Endothelial cell of umbilical vein (primary cell): ENCODE measurements at regions not wholly inside any gene's neighbourhood (a gene's known extent, or its start where the extent isn't known, plus 50 kb on each side); places are given as distances from the start of the nearest gene placed in this dataset.

Experiments used
- CTCF ChIP-seq, 2 donors: IDR thresholded peaks; 1 replicate in 1 of 2; 2 replicates in 1 of 2; pipeline ENCODE4 v1.5.1; 2011; ENCODE audit warnings: low read length in 2 of 2, mild to moderate bottlenecking in 2 of 2, moderate library complexity in 2 of 2, control low read depth in 1 of 2, inconsistent platforms in 1 of 2, low read depth in 1 of 2; ENCODE audit not compliant: insufficient read depth in 1 of 2; ENCODE audit errors: extremely low read depth in 1 of 2
- EZH2 ChIP-seq: IDR thresholded peaks from 2 replicates; pipeline ENCODE4 v1.6.1; 2012; ENCODE audit warnings: borderline replicate concordance, low read depth, mild to moderate bottlenecking, moderate library complexity, low read length, inconsistent platforms; ENCODE audit not compliant: severe bottlenecking
- FOS ChIP-seq: IDR thresholded peaks from 2 replicates; pipeline ENCODE4 v1.6.1; 2011; ENCODE audit warnings: mild to moderate bottlenecking, low read length, moderate library complexity, borderline replicate concordance; ENCODE audit not compliant: insufficient read depth
- GATA2 ChIP-seq: IDR thresholded peaks from 2 replicates; pipeline ENCODE4 v1.7.0; 2011; ENCODE audit warnings: low read depth, mild to moderate bottlenecking, moderate library complexity, mixed read lengths, low read length; ENCODE audit not compliant: insufficient read length, insufficient read depth
- MYC ChIP-seq: IDR thresholded peaks from one replicate; pipeline ENCODE4 v1.6.1; 2011; ENCODE audit warnings: mild to moderate bottlenecking, low read depth, low read length
- POLR2A ChIP-seq: IDR thresholded peaks from 2 replicates; pipeline ENCODE4 v1.6.1; 2012; ENCODE audit warnings: low read depth, mild to moderate bottlenecking, control low read depth, low read length
- POLR2AphosphoS5 ChIP-seq: IDR thresholded peaks from 2 replicates; pipeline ENCODE4 v1.6.1; 2012; ENCODE audit warnings: low read depth, mild to moderate bottlenecking, control low read depth, low read length, moderate library complexity; ENCODE audit not compliant: insufficient read depth
- TF ChIP-seq, protein P1 (sequence below): IDR thresholded peaks from 2 replicates; pipeline ENCODE4 v1.6.1; 2011; ENCODE audit not compliant: insufficient read depth, insufficient read length

- no peak for TF ChIP-seq EZH2
- TF ChIP-seq CTCF (IDR thresholded peaks at IDR 0.05; ENCODE audit: extremely low read depth in 1 of 2, insufficient read depth in 1 of 2, low read depth in 1 of 2, low read length in 2 of 2) = no peak
- TF ChIP-seq POLR2A = no peak
- no peak for TF ChIP-seq POLR2AphosphoS5
- TF ChIP-seq GATA2 = no peak
- TF ChIP-seq MYC = no peak
- no peak for TF ChIP-seq FOS
- TF ChIP-seq, protein P1, sequence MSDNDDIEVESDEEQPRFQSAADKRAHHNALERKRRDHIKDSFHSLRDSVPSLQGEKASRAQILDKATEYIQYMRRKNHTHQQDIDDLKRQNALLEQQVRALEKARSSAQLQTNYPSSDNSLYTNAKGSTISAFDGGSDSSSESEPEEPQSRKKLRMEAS = no peak
Measured at GRCh38 chr2:240355962-240356361, 79.5 kb upstream of the GPC1 start.
